ENCODE measurements at regions not wholly inside any gene's neighbourhood (a gene's known extent, or its start where the extent isn't known, plus 50 kb on each side); places are given as distances from the start of the nearest gene placed in this dataset.

DNA sequence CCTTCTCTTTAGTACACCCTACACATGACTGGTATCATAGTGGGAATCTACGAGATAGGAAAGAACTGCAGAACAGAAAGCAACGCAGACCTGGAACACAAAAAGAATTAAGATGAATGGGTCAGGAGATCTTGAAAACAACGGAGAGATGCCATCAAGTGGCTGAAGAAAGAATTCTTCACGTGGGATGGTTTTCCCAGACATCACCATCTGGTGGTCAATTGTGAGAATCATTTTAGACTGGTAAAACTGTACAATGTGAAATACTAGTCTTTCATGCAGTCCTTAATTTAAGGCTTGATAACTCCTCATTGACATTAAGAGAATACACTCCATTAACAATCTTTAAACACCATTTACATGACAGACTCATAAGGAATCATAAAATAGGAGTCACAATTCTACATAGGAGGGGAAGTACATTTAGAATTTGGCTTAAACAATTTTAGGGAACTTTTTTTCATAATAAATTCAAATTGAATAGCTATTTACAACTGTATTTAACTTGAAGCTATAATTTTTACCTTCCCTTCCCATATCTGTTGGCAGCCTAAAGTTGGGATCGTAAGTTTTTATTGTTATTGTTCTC is 128.4 kb upstream of the TRPM3 start:
- DNase-seq (ENCODE audit: extremely low read depth, insufficient read length), result no peak
- Histone ChIP-seq H3K36me3 (ENCODE audit: control insufficient read depth, insufficient read depth, low read length) (no peaks in the 10 kb centered on the region), H3K27me3 (replicated peaks; ENCODE audit: control insufficient read depth, insufficient read depth, low read length) (no peaks in the 10 kb centered on the region), H3K4me3 (replicated peaks; ENCODE audit: low read depth, low read length) (no peak overlapping the region)
- TF ChIP-seq, protein P1, sequence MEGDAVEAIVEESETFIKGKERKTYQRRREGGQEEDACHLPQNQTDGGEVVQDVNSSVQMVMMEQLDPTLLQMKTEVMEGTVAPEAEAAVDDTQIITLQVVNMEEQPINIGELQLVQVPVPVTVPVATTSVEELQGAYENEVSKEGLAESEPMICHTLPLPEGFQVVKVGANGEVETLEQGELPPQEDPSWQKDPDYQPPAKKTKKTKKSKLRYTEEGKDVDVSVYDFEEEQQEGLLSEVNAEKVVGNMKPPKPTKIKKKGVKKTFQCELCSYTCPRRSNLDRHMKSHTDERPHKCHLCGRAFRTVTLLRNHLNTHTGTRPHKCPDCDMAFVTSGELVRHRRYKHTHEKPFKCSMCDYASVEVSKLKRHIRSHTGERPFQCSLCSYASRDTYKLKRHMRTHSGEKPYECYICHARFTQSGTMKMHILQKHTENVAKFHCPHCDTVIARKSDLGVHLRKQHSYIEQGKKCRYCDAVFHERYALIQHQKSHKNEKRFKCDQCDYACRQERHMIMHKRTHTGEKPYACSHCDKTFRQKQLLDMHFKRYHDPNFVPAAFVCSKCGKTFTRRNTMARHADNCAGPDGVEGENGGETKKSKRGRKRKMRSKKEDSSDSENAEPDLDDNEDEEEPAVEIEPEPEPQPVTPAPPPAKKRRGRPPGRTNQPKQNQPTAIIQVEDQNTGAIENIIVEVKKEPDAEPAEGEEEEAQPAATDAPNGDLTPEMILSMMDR (IDR thresholded peaks at IDR 0.05; ENCODE audit: insufficient read depth, low read length, poor library complexity, severe bottlenecking), result peak; percentile 66

GRCh38 chr9:71245651-71246050 is 124.2 kb upstream of the TRPM3 start:
- Histone ChIP-seq H3K36me3 (ENCODE audit: control insufficient read depth, insufficient read depth, low read length) (no peaks in the 10 kb centered on the region), H3K27me3 (replicated peaks; ENCODE audit: control insufficient read depth, insufficient read depth, low read length) (no peaks in the 10 kb centered on the region), H3K4me3 (replicated peaks; ENCODE audit: low read depth, low read length) (no peak overlapping the region)
- TF ChIP-seq, protein P1 (IDR thresholded peaks at IDR 0.05; ENCODE audit: insufficient read depth, low read length, poor library complexity, severe bottlenecking), result no peak
- DNase-seq (ENCODE audit: extremely low read depth, insufficient read length), result no peak

- Histone ChIP-seq H3K36me3 (ENCODE audit: control insufficient read depth, insufficient read depth, low read length) (no peaks in the 10 kb centered on the region), H3K4me3 (replicated peaks; ENCODE audit: low read depth, low read length) (no peak overlapping the region), H3K27me3 (replicated peaks; ENCODE audit: control insufficient read depth, insufficient read depth, low read length) (no peaks in the 10 kb centered on the region)
- no peak for DNase-seq (ENCODE audit: extremely low read depth, insufficient read length)
- TF ChIP-seq, protein P1 (IDR thresholded peaks at IDR 0.05; ENCODE audit: insufficient read depth, low read length, poor library complexity, severe bottlenecking), result no peak
Measured at GRCh38 chr9:71243951-71244350, 122.5 kb upstream of the TRPM3 start.

GRCh38 chr9:71242081-71242480 is 120.7 kb upstream of the TRPM3 start:
- Histone ChIP-seq H3K4me3 (replicated peaks; ENCODE audit: low read depth, low read length) (no peak overlapping the region), H3K36me3 (ENCODE audit: control insufficient read depth, insufficient read depth, low read length) (no peaks in the 10 kb centered on the region), H3K27me3 (replicated peaks; ENCODE audit: control insufficient read depth, insufficient read depth, low read length) (no peaks in the 10 kb centered on the region)
- TF ChIP-seq, protein P1 (IDR thresholded peaks at IDR 0.05; ENCODE audit: insufficient read depth, low read length, poor library complexity, severe bottlenecking), result no peak
- no peak for DNase-seq (ENCODE audit: extremely low read depth, insufficient read length)

DNA sequence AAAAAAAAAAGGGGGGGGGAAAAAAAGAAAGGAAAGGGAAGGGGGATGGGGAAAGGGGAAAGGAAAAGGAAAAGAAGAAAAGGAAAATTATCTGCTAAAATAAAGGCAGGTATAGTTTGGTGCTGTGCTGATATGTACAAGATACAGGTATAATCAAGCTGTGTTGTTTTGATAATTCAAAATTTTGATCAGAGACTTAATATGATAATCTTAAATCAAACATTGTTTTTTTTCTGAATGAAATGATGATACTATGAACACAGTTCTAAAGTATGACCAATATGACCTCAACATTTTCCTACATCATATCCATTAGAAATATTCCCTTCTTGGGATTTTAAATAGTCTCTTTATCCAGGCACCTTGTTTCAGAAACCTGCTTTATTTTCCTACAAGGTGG is 115.6 kb upstream of the TRPM3 start:
- H3K27me3 ChIP-seq (replicated peaks; ENCODE audit: control insufficient read depth, insufficient read depth, low read length), result no peaks in the 10 kb centered on the region; the same call in 1 of the 2 replicates
- H3K36me3 ChIP-seq (ENCODE audit: control insufficient read depth, insufficient read depth, low read length), result no peaks in the 10 kb centered on the region
- no peak overlapping the region for H3K4me3 ChIP-seq (replicated peaks; ENCODE audit: low read depth, low read length)
- TF ChIP-seq, protein P1 (IDR thresholded peaks at IDR 0.05; ENCODE audit: insufficient read depth, low read length, poor library complexity, severe bottlenecking), result no peak
- no peak for DNase-seq (ENCODE audit: extremely low read depth, insufficient read length)

- TF ChIP-seq, protein P1 (IDR thresholded peaks at IDR 0.05; ENCODE audit: insufficient read depth, low read length, poor library complexity, severe bottlenecking), result no peak
- no peak for DNase-seq (ENCODE audit: extremely low read depth, insufficient read length)
- Histone ChIP-seq H3K36me3 (ENCODE audit: control insufficient read depth, insufficient read depth, low read length) (no peaks in the 10 kb centered on the region), H3K27me3 (replicated peaks; ENCODE audit: control insufficient read depth, insufficient read depth, low read length) (no peaks in the 10 kb centered on the region; the same call in 1 of the 2 replicates), H3K4me3 (replicated peaks; ENCODE audit: low read depth, low read length) (no peak overlapping the region)
Measured at GRCh38 chr9:71233646-71234045, 112.2 kb upstream of the TRPM3 start.

Measured in GM06990 (cell line).